ENCODE measurements at regions not wholly inside any gene's neighbourhood (a gene's known extent, or its start where the extent isn't known, plus 50 kb on each side); places are given as distances from the start of the nearest gene placed in this dataset.

DNA sequence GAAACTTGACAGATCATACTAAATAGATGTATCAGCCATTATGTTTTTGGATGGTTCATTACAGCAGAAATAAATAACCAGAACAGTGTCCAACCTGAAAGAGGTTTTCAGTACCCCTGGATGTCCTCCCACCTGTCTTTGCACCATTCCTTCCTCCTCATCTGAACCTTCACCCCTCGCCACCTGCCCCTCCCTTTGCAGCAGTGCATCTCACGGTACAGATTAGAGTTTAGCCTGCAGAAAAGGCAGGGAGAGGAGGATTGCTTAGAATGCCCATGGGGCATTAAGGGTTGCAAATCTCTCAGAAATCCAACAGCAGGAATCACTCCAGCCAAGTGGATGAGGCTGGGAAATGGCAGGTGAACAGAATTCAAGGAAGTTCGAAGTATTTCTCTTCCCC, 155.0 kb downstream of the HS3ST2 start:
- Histone ChIP-seq H3K27ac (no peak overlapping the region), H3K4me3 (no peak overlapping the region), H3K9me3 (peaks cover 2% of the 10 kb centered on the region; the same call in 1 of the 3 replicates), H3K4me2 (no peak overlapping the region), H3K4me1 (no peaks in the 10 kb centered on the region)
- no peak for TF ChIP-seq EHMT2 (IDR thresholded peaks at IDR 0.05; ENCODE audit: low read depth)
- TF ChIP-seq HDAC2 (IDR thresholded peaks at IDR 0.05), result no peak
- no peak for TF ChIP-seq ZNF302 (CRISPR knock-in tag; IDR thresholded peaks at IDR 0.05)
- no peak for TF ChIP-seq POLR2A (IDR thresholded peaks at IDR 0.05; ENCODE audit: low read length)
- TF ChIP-seq, protein P1, sequence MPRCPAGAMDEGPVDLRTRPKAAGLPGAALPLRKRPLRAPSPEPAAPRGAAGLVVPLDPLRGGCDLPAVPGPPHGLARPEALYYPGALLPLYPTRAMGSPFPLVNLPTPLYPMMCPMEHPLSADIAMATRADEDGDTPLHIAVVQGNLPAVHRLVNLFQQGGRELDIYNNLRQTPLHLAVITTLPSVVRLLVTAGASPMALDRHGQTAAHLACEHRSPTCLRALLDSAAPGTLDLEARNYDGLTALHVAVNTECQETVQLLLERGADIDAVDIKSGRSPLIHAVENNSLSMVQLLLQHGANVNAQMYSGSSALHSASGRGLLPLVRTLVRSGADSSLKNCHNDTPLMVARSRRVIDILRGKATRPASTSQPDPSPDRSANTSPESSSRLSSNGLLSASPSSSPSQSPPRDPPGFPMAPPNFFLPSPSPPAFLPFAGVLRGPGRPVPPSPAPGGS (IDR thresholded peaks at IDR 0.05), result no peak
- TF ChIP-seq EHF (CRISPR knock-in tag; IDR thresholded peaks at IDR 0.05), result no peak
- TF ChIP-seq ZFP36 (IDR thresholded peaks at IDR 0.05; ENCODE audit: borderline replicate concordance, partially characterized antibody), result no peak
- TF ChIP-seq, protein P2, sequence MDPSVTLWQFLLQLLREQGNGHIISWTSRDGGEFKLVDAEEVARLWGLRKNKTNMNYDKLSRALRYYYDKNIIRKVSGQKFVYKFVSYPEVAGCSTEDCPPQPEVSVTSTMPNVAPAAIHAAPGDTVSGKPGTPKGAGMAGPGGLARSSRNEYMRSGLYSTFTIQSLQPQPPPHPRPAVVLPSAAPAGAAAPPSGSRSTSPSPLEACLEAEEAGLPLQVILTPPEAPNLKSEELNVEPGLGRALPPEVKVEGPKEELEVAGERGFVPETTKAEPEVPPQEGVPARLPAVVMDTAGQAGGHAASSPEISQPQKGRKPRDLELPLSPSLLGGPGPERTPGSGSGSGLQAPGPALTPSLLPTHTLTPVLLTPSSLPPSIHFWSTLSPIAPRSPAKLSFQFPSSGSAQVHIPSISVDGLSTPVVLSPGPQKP (IDR thresholded peaks at IDR 0.05; ENCODE audit: low read depth, low read length), result no peak
- no peak for TF ChIP-seq JUN (IDR thresholded peaks at IDR 0.05)
- TF ChIP-seq ZC3H11A (IDR thresholded peaks at IDR 0.05), result no peak
- TF ChIP-seq EP300 (IDR thresholded peaks at IDR 0.05), result no peak
- TF ChIP-seq SMC3 (IDR thresholded peaks at IDR 0.05), result no peak
- TF ChIP-seq CHD4 (IDR thresholded peaks at IDR 0.05; ENCODE audit: borderline replicate concordance), result no peak
- TF ChIP-seq, protein P3, sequence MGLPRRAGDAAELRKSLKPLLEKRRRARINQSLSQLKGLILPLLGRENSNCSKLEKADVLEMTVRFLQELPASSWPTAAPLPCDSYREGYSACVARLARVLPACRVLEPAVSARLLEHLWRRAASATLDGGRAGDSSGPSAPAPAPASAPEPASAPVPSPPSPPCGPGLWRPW (IDR thresholded peaks at IDR 0.05), result no peak
- TF ChIP-seq NPAS2 (CRISPR knock-in tag; IDR thresholded peaks at IDR 0.05; ENCODE audit: borderline replicate concordance), result no peak
- TF ChIP-seq RAD21 (conservative IDR thresholded peaks at IDR 0.05 in 1 of 2, IDR thresholded peaks at IDR 0.05 in 1 of 2), result no peak
- no peak for TF ChIP-seq MYC (IDR thresholded peaks at IDR 0.05; ENCODE audit: borderline replicate concordance, low read length)
- ATAC-seq (no peak), DNase-seq (ENCODE audit: low read depth in 1 of 2, low spot score in 1 of 2) (no peak), FAIRE-seq (no peak)
- WGBS (ENCODE audit: missing lambda C conversion rate), result 0% methylated on average over 3 of the region's 3 CpGs
- ChIA-PET CTCF (interaction anchor here (1.8 kb wide), 1 partner anchor 8 kb away, joined by 13 read pairs; no protein-coding TSS in a partner anchor), POLR2A (no interaction called here)

DNA sequence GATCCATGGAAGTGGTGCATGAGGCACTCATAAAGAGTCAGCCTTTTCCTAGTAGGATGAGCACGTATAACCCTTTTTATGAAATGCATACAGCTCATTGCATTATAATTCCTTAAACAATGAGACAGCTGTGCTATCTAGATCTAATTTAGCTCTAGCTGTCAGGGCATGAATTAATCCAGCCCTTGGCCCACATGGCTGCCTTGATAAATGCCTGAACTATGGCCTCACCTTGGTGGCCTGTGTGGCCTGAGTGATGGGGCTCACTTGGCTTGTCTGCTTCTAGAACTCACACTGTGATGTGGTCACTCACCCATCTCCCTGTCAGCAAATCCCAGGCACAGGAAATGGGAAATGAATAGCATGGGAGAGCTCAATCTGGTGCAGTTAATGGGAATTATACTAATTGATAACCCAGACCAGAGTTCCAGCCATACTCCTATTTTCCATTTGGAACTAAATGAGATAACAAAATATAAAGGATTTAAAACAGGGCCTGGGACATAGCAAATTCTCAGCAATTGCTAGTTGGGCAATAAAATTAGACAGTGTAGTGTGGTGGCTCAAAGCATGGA, 153.6 kb downstream of the HS3ST2 start:
- DNase-seq (ENCODE audit: low read depth in 1 of 2, low spot score in 1 of 2), result no peak
- ChIA-PET CTCF (interaction anchor here (1.8 kb wide), 1 partner anchor 9 kb away, joined by 13 read pairs; no protein-coding TSS in a partner anchor), POLR2A (no interaction called here)
- WGBS (ENCODE audit: missing lambda C conversion rate), result 7% methylated on average over 1 of the region's 1 CpG
- Histone ChIP-seq H3K4me2 (no peak overlapping the region), H3K4me1 (no peaks in the 10 kb centered on the region), H3K4me3 (no peak overlapping the region), H3K27ac (no peak overlapping the region), H3K9me3 (peaks cover 2% of the 10 kb centered on the region; the same call in 1 of the 3 replicates)
- FAIRE-seq, result no peak
- ATAC-seq, result no peak
- TF ChIP-seq, protein P2 (IDR thresholded peaks at IDR 0.05; ENCODE audit: low read depth, low read length), result no peak
- TF ChIP-seq, protein P4, sequence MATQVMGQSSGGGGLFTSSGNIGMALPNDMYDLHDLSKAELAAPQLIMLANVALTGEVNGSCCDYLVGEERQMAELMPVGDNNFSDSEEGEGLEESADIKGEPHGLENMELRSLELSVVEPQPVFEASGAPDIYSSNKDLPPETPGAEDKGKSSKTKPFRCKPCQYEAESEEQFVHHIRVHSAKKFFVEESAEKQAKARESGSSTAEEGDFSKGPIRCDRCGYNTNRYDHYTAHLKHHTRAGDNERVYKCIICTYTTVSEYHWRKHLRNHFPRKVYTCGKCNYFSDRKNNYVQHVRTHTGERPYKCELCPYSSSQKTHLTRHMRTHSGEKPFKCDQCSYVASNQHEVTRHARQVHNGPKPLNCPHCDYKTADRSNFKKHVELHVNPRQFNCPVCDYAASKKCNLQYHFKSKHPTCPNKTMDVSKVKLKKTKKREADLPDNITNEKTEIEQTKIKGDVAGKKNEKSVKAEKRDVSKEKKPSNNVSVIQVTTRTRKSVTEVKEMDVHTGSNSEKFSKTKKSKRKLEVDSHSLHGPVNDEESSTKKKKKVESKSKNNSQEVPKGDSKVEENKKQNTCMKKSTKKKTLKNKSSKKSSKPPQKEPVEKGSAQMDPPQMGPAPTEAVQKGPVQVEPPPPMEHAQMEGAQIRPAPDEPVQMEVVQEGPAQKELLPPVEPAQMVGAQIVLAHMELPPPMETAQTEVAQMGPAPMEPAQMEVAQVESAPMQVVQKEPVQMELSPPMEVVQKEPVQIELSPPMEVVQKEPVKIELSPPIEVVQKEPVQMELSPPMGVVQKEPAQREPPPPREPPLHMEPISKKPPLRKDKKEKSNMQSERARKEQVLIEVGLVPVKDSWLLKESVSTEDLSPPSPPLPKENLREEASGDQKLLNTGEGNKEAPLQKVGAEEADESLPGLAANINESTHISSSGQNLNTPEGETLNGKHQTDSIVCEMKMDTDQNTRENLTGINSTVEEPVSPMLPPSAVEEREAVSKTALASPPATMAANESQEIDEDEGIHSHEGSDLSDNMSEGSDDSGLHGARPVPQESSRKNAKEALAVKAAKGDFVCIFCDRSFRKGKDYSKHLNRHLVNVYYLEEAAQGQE (IDR thresholded peaks at IDR 0.05), result no peak
- no peak for TF ChIP-seq CBX8 (IDR thresholded peaks at IDR 0.05)
- TF ChIP-seq, protein P1 (IDR thresholded peaks at IDR 0.05), result no peak
- no peak for TF ChIP-seq CEBPB (IDR thresholded peaks at IDR 0.05)
- no peak for TF ChIP-seq NFE2L2 (conservative IDR thresholded peaks at IDR 0.05; ENCODE audit: low read length)
- no peak for TF ChIP-seq HOXB5 (CRISPR knock-in tag; IDR thresholded peaks at IDR 0.05)
- no peak for TF ChIP-seq GATA3 (IDR thresholded peaks at IDR 0.05; ENCODE audit: borderline replicate concordance)
- no peak for TF ChIP-seq ZFP36 (IDR thresholded peaks at IDR 0.05; ENCODE audit: borderline replicate concordance, partially characterized antibody)
- TF ChIP-seq, protein P5, sequence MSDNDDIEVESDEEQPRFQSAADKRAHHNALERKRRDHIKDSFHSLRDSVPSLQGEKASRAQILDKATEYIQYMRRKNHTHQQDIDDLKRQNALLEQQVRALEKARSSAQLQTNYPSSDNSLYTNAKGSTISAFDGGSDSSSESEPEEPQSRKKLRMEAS (IDR thresholded peaks at IDR 0.05), result no peak
- TF ChIP-seq, protein P6, sequence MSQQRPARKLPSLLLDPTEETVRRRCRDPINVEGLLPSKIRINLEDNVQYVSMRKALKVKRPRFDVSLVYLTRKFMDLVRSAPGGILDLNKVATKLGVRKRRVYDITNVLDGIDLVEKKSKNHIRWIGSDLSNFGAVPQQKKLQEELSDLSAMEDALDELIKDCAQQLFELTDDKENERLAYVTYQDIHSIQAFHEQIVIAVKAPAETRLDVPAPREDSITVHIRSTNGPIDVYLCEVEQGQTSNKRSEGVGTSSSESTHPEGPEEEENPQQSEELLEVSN (IDR thresholded peaks at IDR 0.05; ENCODE audit: borderline replicate concordance, low read depth), result no peak
- no peak for TF ChIP-seq MAZ (IDR thresholded peaks at IDR 0.05; ENCODE audit: borderline replicate concordance, low read depth, low read length)
- TF ChIP-seq FOSL2 (IDR thresholded peaks at IDR 0.05), result no peak
- no peak for TF ChIP-seq FOSL2 (CRISPR knock-in tag; IDR thresholded peaks at IDR 0.05)
- TF ChIP-seq POLR2A (IDR thresholded peaks at IDR 0.05; ENCODE audit: low read length), result no peak
- no peak for TF ChIP-seq CBX2 (IDR thresholded peaks at IDR 0.05; ENCODE audit: borderline replicate concordance, low read depth)
